SK-N-MC (cell line): ENCODE measurements at regions not wholly inside any gene's neighbourhood (a gene's known extent, or its start where the extent isn't known, plus 50 kb on each side); places are given as distances from the start of the nearest gene placed in this dataset.
A peak's percentile ranks its signal among the peaks of the same experiment; 100 is the strongest.

Source experiments
- DNase-seq: peaks from one replicate; pipeline ENCODE4 v3.0.0-alpha.2; 2011; ENCODE audit warnings: low read depth, low spot score
- H3K27ac ChIP-seq: fragments of 200-600 bp; sonication (generic); 2 replicates; pipeline ENCODE4 v1.5.1; 2016; ENCODE audit warnings: mixed run types
- H3K36me3 ChIP-seq: fragments of 200-600 bp; sonication (generic); 2 replicates; pipeline ENCODE4 v1.6.1; 2017; ENCODE audit warnings: antibody characterized with exemption, low read length, mixed read lengths; ENCODE audit not compliant: insufficient read depth
- H3K4me3 ChIP-seq: fragments of 200-600 bp; sonication (generic); 2 replicates; pipeline ENCODE4 v1.5.1; 2016
- H3K9ac ChIP-seq: fragments of 200-600 bp; sonication (generic); 2 replicates; pipeline ENCODE4 v1.8.0; 2017; ENCODE audit warnings: mixed run types, mixed read lengths; ENCODE audit not compliant: insufficient read length
- H3K9me3 ChIP-seq: fragments of 200-600 bp; sonication (generic); 2 replicates; pipeline ENCODE4 v1.6.1; 2017; ENCODE audit warnings: low read depth, mild to moderate bottlenecking, antibody characterized with exemption, low read length, moderate library complexity, mixed read lengths
- EZH2 ChIP-seq: fragments of 200-600 bp; sonication (generic); IDR thresholded peaks from one replicate; pipeline ENCODE4 v1.6.1; 2017; ENCODE audit warnings: antibody characterized with exemption
- FOXP2 ChIP-seq: optimal IDR thresholded peaks from 2 replicates; pipeline ENCODE3; 2011; ENCODE audit warnings: mild to moderate bottlenecking, moderate library complexity; ENCODE audit not compliant: insufficient read depth; ENCODE audit errors: extremely low read length, control extremely low read depth
- POLR2AphosphoS5 ChIP-seq: IDR thresholded peaks from 2 replicates; pipeline ENCODE4 v1.6.1; 2012; ENCODE audit warnings: mild to moderate bottlenecking, low read depth, low read length, borderline replicate concordance

- TF ChIP-seq FOXP2 (no peak), POLR2AphosphoS5 (no peak), EZH2 (no peak)
- Histone ChIP-seq H3K27ac (no peak overlapping the region), H3K9me3 (no peaks in the 10 kb centered on the region), H3K36me3 (no peaks in the 10 kb centered on the region), H3K9ac (no peak overlapping the region), H3K4me3 (no peak overlapping the region)
- no peak for DNase-seq
Measured at GRCh38 chr1:34441259-34442069, 264.8 kb downstream of the C1orf94 start.

GRCh38 chr1:34444516-34444915 lies 267.8 kb downstream of the C1orf94 start:
- H3K36me3 ChIP-seq: no peaks in the 10 kb centered on the region
- H3K4me3 ChIP-seq: no peak overlapping the region
- no peak overlapping the region for H3K9ac ChIP-seq
- DNase-seq: no peak
- no peaks in the 10 kb centered on the region for H3K9me3 ChIP-seq
- no peak overlapping the region for H3K27ac ChIP-seq
- no peak for TF ChIP-seq POLR2AphosphoS5
- no peak for TF ChIP-seq EZH2
- TF ChIP-seq FOXP2: no peak

GRCh38 chr1:34450325-34450724 lies 273.6 kb downstream of the C1orf94 start:
- Histone ChIP-seq H3K9ac (no peak overlapping the region), H3K9me3 (no peaks in the 10 kb centered on the region), H3K36me3 (no peaks in the 10 kb centered on the region), H3K4me3 (no peak overlapping the region), H3K27ac (no peak overlapping the region)
- TF ChIP-seq POLR2AphosphoS5: no peak
- TF ChIP-seq FOXP2: no peak
- no peak for TF ChIP-seq EZH2
- DNase-seq: no peak

- no peak for TF ChIP-seq POLR2AphosphoS5
- no peak for TF ChIP-seq FOXP2
- no peak for TF ChIP-seq EZH2
- H3K27ac ChIP-seq: no peak overlapping the region
Measured at GRCh38 chr1:34452451-34452850, 275.7 kb downstream of the C1orf94 start.

GRCh38 chr1:34455121-34455520 lies 278.4 kb downstream of the C1orf94 start:
- Histone ChIP-seq H3K9ac (no peak overlapping the region), H3K4me3 (no peak overlapping the region), H3K9me3 (no peaks in the 10 kb centered on the region), H3K27ac (no peak overlapping the region), H3K36me3 (no peaks in the 10 kb centered on the region)
- DNase-seq: no peak
- no peak for TF ChIP-seq EZH2
- TF ChIP-seq POLR2AphosphoS5: no peak
- no peak for TF ChIP-seq FOXP2

More at GRCh38 chr1:34452451-34452850, 275.7 kb downstream of the C1orf94 start:
- no peaks in the 10 kb centered on the region for H3K9me3 ChIP-seq
- H3K36me3 ChIP-seq: no peaks in the 10 kb centered on the region
- H3K4me3 ChIP-seq: no peak overlapping the region
- DNase-seq: no peak
- H3K9ac ChIP-seq: no peak overlapping the region

- no peak overlapping the region for H3K4me3 ChIP-seq
- peak; percentile 3 for DNase-seq
- H3K9ac ChIP-seq: no peak overlapping the region
- no peak for TF ChIP-seq EZH2
- no peak for TF ChIP-seq FOXP2
- TF ChIP-seq POLR2AphosphoS5: no peak
- H3K9me3 ChIP-seq: no peaks in the 10 kb centered on the region
- H3K27ac ChIP-seq: no peak overlapping the region
- no peaks in the 10 kb centered on the region for H3K36me3 ChIP-seq
Measured at GRCh38 chr1:34460193-34460592, 283.5 kb downstream of the C1orf94 start.

- Histone ChIP-seq H3K36me3 (no peaks in the 10 kb centered on the region), H3K9ac (no peak overlapping the region), H3K9me3 (no peaks in the 10 kb centered on the region), H3K4me3 (no peak overlapping the region), H3K27ac (no peak overlapping the region)
- TF ChIP-seq POLR2AphosphoS5 (no peak), FOXP2 (no peak), EZH2 (no peak)
- DNase-seq: no peak
Measured at GRCh38 chr1:34470401-34470800, 284.4 kb upstream of the GJB5 start.

GRCh38 chr1:34474566-34474965 lies 280.3 kb upstream of the GJB5 start:
- TF ChIP-seq EZH2: no peak
- TF ChIP-seq FOXP2: no peak
- TF ChIP-seq POLR2AphosphoS5: no peak
- H3K9ac ChIP-seq: no peak overlapping the region
- H3K36me3 ChIP-seq: no peaks in the 10 kb centered on the region
- H3K27ac ChIP-seq: no peak overlapping the region
- H3K9me3 ChIP-seq: no peaks in the 10 kb centered on the region
- DNase-seq: no peak
- no peak overlapping the region for H3K4me3 ChIP-seq

GRCh38 chr1:34476371-34476770 lies 278.5 kb upstream of the GJB5 start:
- Histone ChIP-seq H3K9ac (no peak overlapping the region), H3K4me3 (no peak overlapping the region), H3K9me3 (no peaks in the 10 kb centered on the region), H3K27ac (no peak overlapping the region), H3K36me3 (no peaks in the 10 kb centered on the region)
- TF ChIP-seq EZH2 (no peak), POLR2AphosphoS5 (no peak), FOXP2 (no peak)
- no peak for DNase-seq
